ENCODE measurements at regions not wholly inside any gene's neighbourhood (a gene's known extent, or its start where the extent isn't known, plus 50 kb on each side); places are given as distances from the start of the nearest gene placed in this dataset.

DNA sequence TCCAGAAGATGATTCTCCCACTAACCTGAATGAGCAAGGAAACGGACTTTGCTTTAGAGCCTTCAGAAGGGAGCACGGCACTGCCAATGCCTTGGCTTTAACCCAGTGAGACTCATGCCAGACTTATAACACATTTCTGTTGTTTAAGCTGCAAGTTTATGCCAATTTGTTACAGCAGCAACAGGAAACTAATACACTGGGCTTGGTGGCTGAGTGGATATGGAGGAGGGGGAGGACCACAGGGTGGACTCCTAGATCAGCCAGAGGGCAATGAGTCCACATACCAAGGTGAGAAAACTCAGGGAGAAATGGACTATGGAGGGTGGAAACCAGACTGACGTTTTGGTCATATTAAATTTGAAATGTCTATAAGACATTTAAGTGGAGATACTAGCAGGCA, 156.2 kb upstream of the KCNJ6 start:
- H3K27ac ChIP-seq (ENCODE audit: insufficient read depth, low read length), result no peak overlapping the region
- no peaks in the 10 kb centered on the region for H3K79me2 ChIP-seq (ENCODE audit: control insufficient read depth, insufficient read depth, low read length)

DNA sequence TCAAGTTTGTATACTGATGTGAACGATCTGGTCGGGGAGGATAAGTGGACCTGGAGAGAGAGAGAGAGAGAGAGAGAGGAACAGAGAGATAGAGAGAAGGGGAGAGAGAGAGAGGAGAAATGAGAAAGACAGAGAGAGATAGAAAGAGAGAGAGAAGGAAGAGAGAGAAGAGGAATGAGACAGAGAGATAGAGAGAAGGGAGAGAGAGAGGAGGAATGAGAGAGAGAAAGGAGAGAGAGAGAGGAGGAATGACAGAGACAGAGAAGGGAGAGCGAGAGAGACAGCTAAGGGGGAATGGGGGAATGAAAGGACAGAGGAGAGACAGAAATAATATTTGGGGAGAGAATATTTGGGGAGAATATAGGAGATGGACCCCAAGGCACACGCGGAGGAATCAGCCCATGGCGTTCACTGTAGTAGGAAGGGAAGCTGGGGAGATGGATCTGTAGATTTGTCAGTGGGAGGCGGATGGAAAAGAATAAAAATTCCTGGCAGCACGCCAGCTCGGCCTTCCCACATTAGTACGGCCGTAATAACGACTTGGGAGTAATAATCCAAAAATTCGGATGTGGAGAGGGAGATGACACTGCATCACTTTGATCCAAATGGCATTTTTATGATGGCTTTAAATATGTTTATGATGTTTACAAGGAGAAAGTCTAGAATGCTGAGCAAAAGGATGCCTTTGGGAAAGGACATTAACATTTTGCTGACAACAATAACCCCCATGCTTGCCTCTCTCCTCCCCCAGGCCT, 159.8 kb upstream of the KCNJ6 start:
- H3K4me3 ChIP-seq (replicated peaks in 1 of 4; ENCODE audit: control extremely low read depth in 1 of 4, insufficient read depth in 1 of 4, low read depth in 3 of 4, low read length in 4 of 4), result no peak overlapping the region
- no peaks in the 10 kb centered on the region for H3K9me3 ChIP-seq (ENCODE audit: control insufficient read depth, insufficient read depth, low read depth, low read length)
- no peak overlapping the region for H3K4me2 ChIP-seq (ENCODE audit: extremely low read depth, insufficient read depth, low read length)
- TF ChIP-seq, protein P1, sequence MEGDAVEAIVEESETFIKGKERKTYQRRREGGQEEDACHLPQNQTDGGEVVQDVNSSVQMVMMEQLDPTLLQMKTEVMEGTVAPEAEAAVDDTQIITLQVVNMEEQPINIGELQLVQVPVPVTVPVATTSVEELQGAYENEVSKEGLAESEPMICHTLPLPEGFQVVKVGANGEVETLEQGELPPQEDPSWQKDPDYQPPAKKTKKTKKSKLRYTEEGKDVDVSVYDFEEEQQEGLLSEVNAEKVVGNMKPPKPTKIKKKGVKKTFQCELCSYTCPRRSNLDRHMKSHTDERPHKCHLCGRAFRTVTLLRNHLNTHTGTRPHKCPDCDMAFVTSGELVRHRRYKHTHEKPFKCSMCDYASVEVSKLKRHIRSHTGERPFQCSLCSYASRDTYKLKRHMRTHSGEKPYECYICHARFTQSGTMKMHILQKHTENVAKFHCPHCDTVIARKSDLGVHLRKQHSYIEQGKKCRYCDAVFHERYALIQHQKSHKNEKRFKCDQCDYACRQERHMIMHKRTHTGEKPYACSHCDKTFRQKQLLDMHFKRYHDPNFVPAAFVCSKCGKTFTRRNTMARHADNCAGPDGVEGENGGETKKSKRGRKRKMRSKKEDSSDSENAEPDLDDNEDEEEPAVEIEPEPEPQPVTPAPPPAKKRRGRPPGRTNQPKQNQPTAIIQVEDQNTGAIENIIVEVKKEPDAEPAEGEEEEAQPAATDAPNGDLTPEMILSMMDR (conservative IDR thresholded peaks at IDR 0.05 in 1 of 2, IDR thresholded peaks at IDR 0.05 in 1 of 2; ENCODE audit: low read depth in 1 of 2, low read length in 2 of 2), result no peak
- TF ChIP-seq EZH2 (IDR thresholded peaks at IDR 0.05; ENCODE audit: low read length, missing control alignments), result no peak
- H3K79me2 ChIP-seq (ENCODE audit: control insufficient read depth, insufficient read depth, low read length), result no peaks in the 10 kb centered on the region
- DNase-seq (ENCODE audit: low read depth in 2 of 2), result no peak
- no peaks in the 10 kb centered on the region for H3K4me1 ChIP-seq (ENCODE audit: control insufficient read depth, extremely low read depth, insufficient read depth, low read length)
- H4K20me1 ChIP-seq (ENCODE audit: control insufficient read depth, extremely low read depth, insufficient read depth, low read length), result no peaks in the 10 kb centered on the region
- H3K9ac ChIP-seq (ENCODE audit: insufficient read depth, low read length), result no peak overlapping the region
- H3K27ac ChIP-seq (ENCODE audit: insufficient read depth, low read length), result no peak overlapping the region
- H3K27me3 ChIP-seq (ENCODE audit: control insufficient read depth, insufficient read depth, low read length), result peaks cover 8% of the 10 kb centered on the region
- H2AFZ ChIP-seq (ENCODE audit: low read length), result no peak overlapping the region
- H3K36me3 ChIP-seq (ENCODE audit: control insufficient read depth, insufficient read depth, low read length), result no peaks in the 10 kb centered on the region

More for the DNA sequence above, 156.2 kb upstream of the KCNJ6 start:
- no peaks in the 10 kb centered on the region for H3K4me1 ChIP-seq (ENCODE audit: control insufficient read depth, extremely low read depth, insufficient read depth, low read length)
- H3K9me3 ChIP-seq (ENCODE audit: control insufficient read depth, insufficient read depth, low read depth, low read length), result no peaks in the 10 kb centered on the region
- no peak overlapping the region for H2AFZ ChIP-seq (ENCODE audit: low read length)
- H3K4me2 ChIP-seq (ENCODE audit: extremely low read depth, insufficient read depth, low read length), result no peak overlapping the region
- H3K36me3 ChIP-seq (ENCODE audit: control insufficient read depth, insufficient read depth, low read length), result no peaks in the 10 kb centered on the region
- DNase-seq (ENCODE audit: low read depth in 2 of 2), result no peak
- peaks cover 8% of the 10 kb centered on the region for H3K27me3 ChIP-seq (ENCODE audit: control insufficient read depth, insufficient read depth, low read length)
- TF ChIP-seq, protein P1 (conservative IDR thresholded peaks at IDR 0.05 in 1 of 2, IDR thresholded peaks at IDR 0.05 in 1 of 2; ENCODE audit: low read depth in 1 of 2, low read length in 2 of 2), result no peak
- TF ChIP-seq EZH2 (IDR thresholded peaks at IDR 0.05; ENCODE audit: low read length, missing control alignments), result no peak
- no peaks in the 10 kb centered on the region for H4K20me1 ChIP-seq (ENCODE audit: control insufficient read depth, extremely low read depth, insufficient read depth, low read length)
- no peak overlapping the region for H3K4me3 ChIP-seq (replicated peaks in 1 of 4; ENCODE audit: control extremely low read depth in 1 of 4, insufficient read depth in 1 of 4, low read depth in 3 of 4, low read length in 4 of 4)
- no peak overlapping the region for H3K9ac ChIP-seq (ENCODE audit: insufficient read depth, low read length)

DNA sequence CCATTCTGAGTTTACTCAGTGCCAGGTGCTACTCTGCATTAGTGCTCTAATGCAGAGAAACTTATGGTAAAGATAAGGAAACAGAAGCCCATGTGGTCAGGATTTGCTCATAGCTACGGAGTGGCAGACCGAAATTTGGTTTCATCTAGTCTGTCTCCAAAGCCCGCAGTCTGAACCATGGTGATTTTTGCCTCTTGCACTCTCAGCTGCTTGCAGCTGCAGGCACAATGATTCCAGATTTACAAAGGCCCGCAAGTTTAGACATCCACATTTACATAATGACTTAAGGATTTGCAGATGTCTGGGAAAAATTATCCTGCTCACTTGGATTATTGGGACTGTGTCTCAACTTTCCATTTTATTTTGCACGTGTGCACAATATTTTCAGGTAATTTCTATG, 161.3 kb upstream of the KCNJ6 start:
- no peak for DNase-seq (ENCODE audit: low read depth in 2 of 2)
- TF ChIP-seq, protein P1 (conservative IDR thresholded peaks at IDR 0.05 in 1 of 2, IDR thresholded peaks at IDR 0.05 in 1 of 2; ENCODE audit: low read depth in 1 of 2, low read length in 2 of 2), result no peak
- TF ChIP-seq EZH2 (IDR thresholded peaks at IDR 0.05; ENCODE audit: low read length, missing control alignments), result no peak
- H2AFZ ChIP-seq (ENCODE audit: low read length), result no peak overlapping the region

More for the DNA sequence above, 161.3 kb upstream of the KCNJ6 start:
- Histone ChIP-seq H3K4me2 (ENCODE audit: extremely low read depth, insufficient read depth, low read length) (no peak overlapping the region), H3K4me1 (ENCODE audit: control insufficient read depth, extremely low read depth, insufficient read depth, low read length) (no peaks in the 10 kb centered on the region), H3K79me2 (ENCODE audit: control insufficient read depth, insufficient read depth, low read length) (no peaks in the 10 kb centered on the region), H3K27ac (ENCODE audit: insufficient read depth, low read length) (no peak overlapping the region), H3K4me3 (replicated peaks in 1 of 4; ENCODE audit: control extremely low read depth in 1 of 4, insufficient read depth in 1 of 4, low read depth in 3 of 4, low read length in 4 of 4) (no peak overlapping the region), H3K9me3 (ENCODE audit: control insufficient read depth, insufficient read depth, low read depth, low read length) (no peaks in the 10 kb centered on the region), H4K20me1 (ENCODE audit: control insufficient read depth, extremely low read depth, insufficient read depth, low read length) (no peaks in the 10 kb centered on the region), H3K36me3 (ENCODE audit: control insufficient read depth, insufficient read depth, low read length) (no peaks in the 10 kb centered on the region), H3K9ac (ENCODE audit: insufficient read depth, low read length) (no peak overlapping the region), H3K27me3 (ENCODE audit: control insufficient read depth, insufficient read depth, low read length) (peaks cover 8% of the 10 kb centered on the region)

All from fibroblast of lung (primary cell).